GM23338 (cell line): ENCODE measurements at regions not wholly inside any gene's neighbourhood (a gene's known extent, or its start where the extent isn't known, plus 50 kb on each side); places are given as distances from the start of the nearest gene placed in this dataset.

ENCODE experiments used
- CREB1 ChIP-seq: fragments of 250-450 bp; sonication (Bioruptor Pico); IDR thresholded peaks from 2 replicates; pipeline ENCODE4 v1.5.0; 2020; ENCODE audit warnings: low read depth, mild to moderate bottlenecking, moderate library complexity
- EZH2 ChIP-seq: fragments of 200-600 bp; sonication (generic); IDR thresholded peaks from one replicate; pipeline ENCODE4 v1.8.0; 2017; ENCODE audit warnings: antibody characterized with exemption, mild to moderate bottlenecking, low read depth; ENCODE audit not compliant: unreplicated experiment
- JUNB ChIP-seq: IDR thresholded peaks from one replicate; pipeline ENCODE4 v1.6.1; 2016; ENCODE audit warnings: antibody characterized with exemption; ENCODE audit not compliant: unreplicated experiment
- POLR2AphosphoS5 ChIP-seq: IDR thresholded peaks from 2 replicates; pipeline ENCODE4 v1.6.1; 2016; ENCODE audit warnings: antibody characterized with exemption, low read depth
- ZNF114 ChIP-seq: fragments of 250-450 bp; sonication (Bioruptor Pico); IDR thresholded peaks from 2 replicates; pipeline ENCODE4 v1.5.0; 2020; ENCODE audit warnings: mild to moderate bottlenecking, moderate library complexity
- TF ChIP-seq, protein P1 (sequence below), 2 experiments: fragments of 200-600 bp in 1 of 2; sonication (generic) in 1 of 2; conservative IDR thresholded peaks; 2 replicates each; pipeline versions ENCODE4 v1.5.1 to v1.6.1; 2016 to 2017; ENCODE audit warnings: antibody characterized with exemption in 2 of 2, low read depth in 2 of 2, mild to moderate bottlenecking in 2 of 2, moderate library complexity in 1 of 2
- TF ChIP-seq, protein P2 (sequence below): fragments of 250-450 bp; sonication (Bioruptor Pico); IDR thresholded peaks from 2 replicates; pipeline ENCODE4 v1.5.0; 2020; ENCODE audit warnings: mild to moderate bottlenecking, moderate library complexity
- TF ChIP-seq, protein P3 (sequence below): IDR thresholded peaks from one replicate; pipeline ENCODE4 v1.6.1; 2018; ENCODE audit warnings: antibody characterized with exemption; ENCODE audit not compliant: unreplicated experiment
- TF ChIP-seq, protein P4 (sequence below): IDR thresholded peaks from 2 replicates; pipeline ENCODE4 v1.6.1; 2016; ENCODE audit warnings: antibody characterized with exemption

DNA sequence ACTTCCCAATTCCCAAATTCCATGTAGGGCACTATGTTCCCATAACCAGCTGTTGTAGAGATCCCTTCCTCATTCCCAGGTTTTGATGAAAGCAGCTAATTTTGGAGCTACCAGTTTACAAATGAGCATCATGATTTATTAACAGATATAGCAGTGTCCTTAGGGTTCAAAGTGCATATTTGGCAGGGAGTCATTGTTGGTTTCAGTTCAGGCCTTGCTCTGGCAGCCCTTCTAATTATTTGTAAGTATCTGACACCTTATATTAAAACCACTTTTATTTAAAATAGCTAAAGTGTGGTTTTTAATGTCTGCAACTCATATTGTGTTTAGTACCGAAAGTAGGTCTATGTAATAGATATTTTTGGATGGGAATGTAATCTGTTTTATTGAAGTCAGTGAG, 518.5 kb downstream of the TLL1 start:
- TF ChIP-seq, protein P1, sequence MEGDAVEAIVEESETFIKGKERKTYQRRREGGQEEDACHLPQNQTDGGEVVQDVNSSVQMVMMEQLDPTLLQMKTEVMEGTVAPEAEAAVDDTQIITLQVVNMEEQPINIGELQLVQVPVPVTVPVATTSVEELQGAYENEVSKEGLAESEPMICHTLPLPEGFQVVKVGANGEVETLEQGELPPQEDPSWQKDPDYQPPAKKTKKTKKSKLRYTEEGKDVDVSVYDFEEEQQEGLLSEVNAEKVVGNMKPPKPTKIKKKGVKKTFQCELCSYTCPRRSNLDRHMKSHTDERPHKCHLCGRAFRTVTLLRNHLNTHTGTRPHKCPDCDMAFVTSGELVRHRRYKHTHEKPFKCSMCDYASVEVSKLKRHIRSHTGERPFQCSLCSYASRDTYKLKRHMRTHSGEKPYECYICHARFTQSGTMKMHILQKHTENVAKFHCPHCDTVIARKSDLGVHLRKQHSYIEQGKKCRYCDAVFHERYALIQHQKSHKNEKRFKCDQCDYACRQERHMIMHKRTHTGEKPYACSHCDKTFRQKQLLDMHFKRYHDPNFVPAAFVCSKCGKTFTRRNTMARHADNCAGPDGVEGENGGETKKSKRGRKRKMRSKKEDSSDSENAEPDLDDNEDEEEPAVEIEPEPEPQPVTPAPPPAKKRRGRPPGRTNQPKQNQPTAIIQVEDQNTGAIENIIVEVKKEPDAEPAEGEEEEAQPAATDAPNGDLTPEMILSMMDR (conservative IDR thresholded peaks at IDR 0.05; ENCODE audit: low read depth in 2 of 2): no peak
- no peak for TF ChIP-seq EZH2
- TF ChIP-seq, protein P2, sequence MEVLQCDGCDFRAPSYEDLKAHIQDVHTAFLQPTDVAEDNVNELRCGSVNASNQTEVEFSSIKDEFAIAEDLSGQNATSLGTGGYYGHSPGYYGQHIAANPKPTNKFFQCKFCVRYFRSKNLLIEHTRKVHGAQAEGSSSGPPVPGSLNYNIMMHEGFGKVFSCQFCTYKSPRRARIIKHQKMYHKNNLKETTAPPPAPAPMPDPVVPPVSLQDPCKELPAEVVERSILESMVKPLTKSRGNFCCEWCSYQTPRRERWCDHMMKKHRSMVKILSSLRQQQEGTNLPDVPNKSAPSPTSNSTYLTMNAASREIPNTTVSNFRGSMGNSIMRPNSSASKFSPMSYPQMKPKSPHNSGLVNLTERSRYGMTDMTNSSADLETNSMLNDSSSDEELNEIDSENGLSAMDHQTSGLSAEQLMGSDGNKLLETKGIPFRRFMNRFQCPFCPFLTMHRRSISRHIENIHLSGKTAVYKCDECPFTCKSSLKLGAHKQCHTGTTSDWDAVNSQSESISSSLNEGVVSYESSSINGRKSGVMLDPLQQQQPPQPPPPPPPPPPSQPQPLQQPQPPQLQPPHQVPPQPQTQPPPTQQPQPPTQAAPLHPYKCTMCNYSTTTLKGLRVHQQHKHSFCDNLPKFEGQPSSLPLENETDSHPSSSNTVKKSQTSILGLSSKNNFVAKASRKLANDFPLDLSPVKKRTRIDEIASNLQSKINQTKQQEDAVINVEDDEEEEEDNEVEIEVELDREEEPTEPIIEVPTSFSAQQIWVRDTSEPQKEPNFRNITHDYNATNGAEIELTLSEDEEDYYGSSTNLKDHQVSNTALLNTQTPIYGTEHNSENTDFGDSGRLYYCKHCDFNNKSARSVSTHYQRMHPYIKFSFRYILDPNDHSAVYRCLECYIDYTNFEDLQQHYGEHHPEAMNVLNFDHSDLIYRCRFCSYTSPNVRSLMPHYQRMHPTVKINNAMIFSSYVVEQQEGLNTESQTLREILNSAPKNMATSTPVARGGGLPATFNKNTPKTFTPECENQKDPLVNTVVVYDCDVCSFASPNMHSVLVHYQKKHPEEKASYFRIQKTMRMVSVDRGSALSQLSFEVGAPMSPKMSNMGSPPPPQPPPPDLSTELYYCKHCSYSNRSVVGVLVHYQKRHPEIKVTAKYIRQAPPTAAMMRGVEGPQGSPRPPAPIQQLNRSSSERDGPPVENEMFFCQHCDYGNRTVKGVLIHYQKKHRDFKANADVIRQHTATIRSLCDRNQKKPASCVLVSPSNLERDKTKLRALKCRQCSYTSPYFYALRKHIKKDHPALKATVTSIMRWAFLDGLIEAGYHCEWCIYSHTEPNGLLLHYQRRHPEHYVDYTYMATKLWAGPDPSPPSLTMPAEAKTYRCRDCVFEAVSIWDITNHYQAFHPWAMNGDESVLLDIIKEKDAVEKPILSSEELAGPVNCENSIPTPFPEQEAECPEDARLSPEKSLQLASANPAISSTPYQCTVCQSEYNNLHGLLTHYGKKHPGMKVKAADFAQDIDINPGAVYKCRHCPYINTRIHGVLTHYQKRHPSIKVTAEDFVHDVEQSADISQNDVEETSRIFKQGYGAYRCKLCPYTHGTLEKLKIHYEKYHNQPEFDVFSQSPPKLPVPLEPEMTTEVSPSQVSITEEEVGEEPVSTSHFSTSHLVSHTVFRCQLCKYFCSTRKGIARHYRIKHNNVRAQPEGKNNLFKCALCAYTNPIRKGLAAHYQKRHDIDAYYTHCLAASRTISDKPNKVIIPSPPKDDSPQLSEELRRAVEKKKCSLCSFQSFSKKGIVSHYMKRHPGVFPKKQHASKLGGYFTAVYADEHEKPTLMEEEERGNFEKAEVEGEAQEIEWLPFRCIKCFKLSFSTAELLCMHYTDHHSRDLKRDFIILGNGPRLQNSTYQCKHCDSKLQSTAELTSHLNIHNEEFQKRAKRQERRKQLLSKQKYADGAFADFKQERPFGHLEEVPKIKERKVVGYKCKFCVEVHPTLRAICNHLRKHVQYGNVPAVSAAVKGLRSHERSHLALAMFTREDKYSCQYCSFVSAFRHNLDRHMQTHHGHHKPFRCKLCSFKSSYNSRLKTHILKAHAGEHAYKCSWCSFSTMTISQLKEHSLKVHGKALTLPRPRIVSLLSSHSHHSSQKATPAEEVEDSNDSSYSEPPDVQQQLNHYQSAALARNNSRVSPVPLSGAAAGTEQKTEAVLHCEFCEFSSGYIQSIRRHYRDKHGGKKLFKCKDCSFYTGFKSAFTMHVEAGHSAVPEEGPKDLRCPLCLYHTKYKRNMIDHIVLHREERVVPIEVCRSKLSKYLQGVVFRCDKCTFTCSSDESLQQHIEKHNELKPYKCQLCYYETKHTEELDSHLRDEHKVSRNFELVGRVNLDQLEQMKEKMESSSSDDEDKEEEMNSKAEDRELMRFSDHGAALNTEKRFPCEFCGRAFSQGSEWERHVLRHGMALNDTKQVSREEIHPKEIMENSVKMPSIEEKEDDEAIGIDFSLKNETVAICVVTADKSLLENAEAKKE (CRISPR knock-in tag): no peak
- TF ChIP-seq POLR2AphosphoS5: no peak
- TF ChIP-seq JUNB: no peak
- TF ChIP-seq, protein P3, sequence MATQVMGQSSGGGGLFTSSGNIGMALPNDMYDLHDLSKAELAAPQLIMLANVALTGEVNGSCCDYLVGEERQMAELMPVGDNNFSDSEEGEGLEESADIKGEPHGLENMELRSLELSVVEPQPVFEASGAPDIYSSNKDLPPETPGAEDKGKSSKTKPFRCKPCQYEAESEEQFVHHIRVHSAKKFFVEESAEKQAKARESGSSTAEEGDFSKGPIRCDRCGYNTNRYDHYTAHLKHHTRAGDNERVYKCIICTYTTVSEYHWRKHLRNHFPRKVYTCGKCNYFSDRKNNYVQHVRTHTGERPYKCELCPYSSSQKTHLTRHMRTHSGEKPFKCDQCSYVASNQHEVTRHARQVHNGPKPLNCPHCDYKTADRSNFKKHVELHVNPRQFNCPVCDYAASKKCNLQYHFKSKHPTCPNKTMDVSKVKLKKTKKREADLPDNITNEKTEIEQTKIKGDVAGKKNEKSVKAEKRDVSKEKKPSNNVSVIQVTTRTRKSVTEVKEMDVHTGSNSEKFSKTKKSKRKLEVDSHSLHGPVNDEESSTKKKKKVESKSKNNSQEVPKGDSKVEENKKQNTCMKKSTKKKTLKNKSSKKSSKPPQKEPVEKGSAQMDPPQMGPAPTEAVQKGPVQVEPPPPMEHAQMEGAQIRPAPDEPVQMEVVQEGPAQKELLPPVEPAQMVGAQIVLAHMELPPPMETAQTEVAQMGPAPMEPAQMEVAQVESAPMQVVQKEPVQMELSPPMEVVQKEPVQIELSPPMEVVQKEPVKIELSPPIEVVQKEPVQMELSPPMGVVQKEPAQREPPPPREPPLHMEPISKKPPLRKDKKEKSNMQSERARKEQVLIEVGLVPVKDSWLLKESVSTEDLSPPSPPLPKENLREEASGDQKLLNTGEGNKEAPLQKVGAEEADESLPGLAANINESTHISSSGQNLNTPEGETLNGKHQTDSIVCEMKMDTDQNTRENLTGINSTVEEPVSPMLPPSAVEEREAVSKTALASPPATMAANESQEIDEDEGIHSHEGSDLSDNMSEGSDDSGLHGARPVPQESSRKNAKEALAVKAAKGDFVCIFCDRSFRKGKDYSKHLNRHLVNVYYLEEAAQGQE: no peak
- TF ChIP-seq ZNF114 (CRISPR knock-in tag): no peak
- TF ChIP-seq, protein P4, sequence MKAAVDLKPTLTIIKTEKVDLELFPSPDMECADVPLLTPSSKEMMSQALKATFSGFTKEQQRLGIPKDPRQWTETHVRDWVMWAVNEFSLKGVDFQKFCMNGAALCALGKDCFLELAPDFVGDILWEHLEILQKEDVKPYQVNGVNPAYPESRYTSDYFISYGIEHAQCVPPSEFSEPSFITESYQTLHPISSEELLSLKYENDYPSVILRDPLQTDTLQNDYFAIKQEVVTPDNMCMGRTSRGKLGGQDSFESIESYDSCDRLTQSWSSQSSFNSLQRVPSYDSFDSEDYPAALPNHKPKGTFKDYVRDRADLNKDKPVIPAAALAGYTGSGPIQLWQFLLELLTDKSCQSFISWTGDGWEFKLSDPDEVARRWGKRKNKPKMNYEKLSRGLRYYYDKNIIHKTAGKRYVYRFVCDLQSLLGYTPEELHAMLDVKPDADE: no peak
- no peak for TF ChIP-seq CREB1
